Astrocyte (in vitro differentiated cells and primary cell): ENCODE measurements at regions not wholly inside any gene's neighbourhood (a gene's known extent, or its start where the extent isn't known, plus 50 kb on each side); places are given as distances from the start of the nearest gene placed in this dataset.

Source experiments
- DNase-seq: peaks from one replicate; pipeline ENCODE4 v3.0.0-alpha.2; 2010; ENCODE audit warnings: low read depth
- FAIRE-seq: peaks from 2 replicates; lab custom pipeline; 2011; peaks lifted over from hg19 to GRCh38; lab: Jason Lieb, UNC
- H2AFZ ChIP-seq: 2 replicates; pipeline ENCODE4 v1.6.0; 2012; ENCODE audit warnings: low read depth, low read length, inconsistent platforms
- H3K27ac ChIP-seq: 2 replicates; pipeline ENCODE4 v1.5.1; 2011; ENCODE audit warnings: low read depth, low read length, inconsistent platforms
- H3K27me3 ChIP-seq: 2 replicates; pipeline ENCODE4 v1.6.0; 2011; ENCODE audit warnings: low read length, inconsistent platforms; ENCODE audit not compliant: insufficient read depth
- H3K36me3 ChIP-seq: 2 replicates; pipeline ENCODE4 v1.5.1; 2011; ENCODE audit warnings: low read length, inconsistent platforms; ENCODE audit not compliant: insufficient read depth
- H3K4me1 ChIP-seq: 2 replicates; pipeline ENCODE4 v1.5.1; 2011; ENCODE audit warnings: low read length, inconsistent platforms; ENCODE audit not compliant: insufficient read depth
- H3K4me2 ChIP-seq: 2 replicates; pipeline ENCODE4 v1.6.0; 2012; ENCODE audit warnings: low read length, inconsistent platforms
- H3K4me3 ChIP-seq: 2 replicates; pipeline ENCODE4 v1.5.1; 2011; ENCODE audit warnings: low read depth, mild to moderate bottlenecking, low read length, inconsistent platforms; ENCODE audit not compliant: insufficient read depth
- H3K79me2 ChIP-seq: 2 replicates; pipeline ENCODE4 v1.6.0; 2012; ENCODE audit warnings: mild to moderate bottlenecking, low read length, inconsistent platforms; ENCODE audit not compliant: insufficient read depth
- H3K9ac ChIP-seq: 2 replicates; pipeline ENCODE4 v1.6.0; 2012; ENCODE audit warnings: mild to moderate bottlenecking, low read length, inconsistent platforms
- H3K9me3 ChIP-seq: 2 replicates; pipeline ENCODE4 v1.5.1; 2012; ENCODE audit warnings: low read depth, mild to moderate bottlenecking, low read length, inconsistent platforms; ENCODE audit not compliant: insufficient read depth
- H4K20me1 ChIP-seq: 2 replicates; pipeline ENCODE4 v1.6.0; 2012; ENCODE audit warnings: low read length, inconsistent platforms; ENCODE audit not compliant: insufficient read depth
- H3K27ac Mint-ChIP-seq: one replicate; pipeline ENCODE4 v1.8.0; 2021; ENCODE audit warnings: mild to moderate bottlenecking, mixed read lengths; ENCODE audit not compliant: unreplicated experiment
- H3K27me3 Mint-ChIP-seq: one replicate; pipeline ENCODE4 v1.8.0; 2021; ENCODE audit warnings: low read depth, mixed read lengths; ENCODE audit not compliant: unreplicated experiment
- H3K36me3 Mint-ChIP-seq: one replicate; pipeline ENCODE4 v1.8.0; 2021; ENCODE audit warnings: low read depth, mixed read lengths; ENCODE audit not compliant: unreplicated experiment
- H3K4me1 Mint-ChIP-seq: one replicate; pipeline ENCODE4 v1.8.0; 2021; ENCODE audit warnings: low read depth, mixed read lengths; ENCODE audit not compliant: unreplicated experiment
- H3K4me3 Mint-ChIP-seq: one replicate; pipeline ENCODE4 v1.8.0; 2021; ENCODE audit warnings: mild to moderate bottlenecking, moderate library complexity, mixed read lengths; ENCODE audit not compliant: unreplicated experiment
- H3K9me3 Mint-ChIP-seq: one replicate; pipeline ENCODE4 v1.8.0; 2021; ENCODE audit warnings: mild to moderate bottlenecking, mixed read lengths; ENCODE audit not compliant: unreplicated experiment
- CTCF ChIP-seq: IDR thresholded peaks from 2 replicates; pipeline ENCODE4 v1.5.1; 2011; ENCODE audit warnings: low read depth, mild to moderate bottlenecking, inconsistent platforms, low read length, moderate library complexity; ENCODE audit not compliant: insufficient read depth
- EZH2 ChIP-seq: IDR thresholded peaks from 2 replicates; pipeline ENCODE4 v1.6.1; 2012; ENCODE audit warnings: mild to moderate bottlenecking, low read length, inconsistent platforms; ENCODE audit not compliant: insufficient read depth

DNA sequence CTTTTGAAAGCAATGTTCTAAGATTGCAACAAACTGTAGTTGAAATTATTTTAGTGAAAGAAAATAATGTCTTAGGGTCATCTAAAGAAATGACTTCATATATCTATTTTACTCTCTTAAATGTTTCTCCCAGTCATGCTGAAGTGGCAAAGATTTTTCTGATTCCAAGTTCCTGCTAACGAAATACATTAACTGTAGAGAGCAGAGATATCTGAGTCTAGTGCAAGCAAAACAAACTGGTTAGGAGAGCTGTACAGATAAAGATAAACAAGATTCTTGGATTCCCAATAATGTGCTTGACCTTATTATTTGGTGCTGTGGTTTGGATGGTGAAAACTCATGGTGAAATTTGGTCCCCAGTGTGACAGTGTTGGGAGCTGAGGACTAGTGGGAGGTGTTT is 199.9 kb upstream of the PWP1 start:
- Histone ChIP-seq H2AFZ (no peak overlapping the region), H3K4me1 (no peaks in the 10 kb centered on the region), H3K9ac (no peak overlapping the region), H3K9me3 (no peaks in the 10 kb centered on the region), H3K4me2 (no peak overlapping the region), H3K4me3 (no peak overlapping the region), H3K36me3 (no peaks in the 10 kb centered on the region), H3K27ac (no peak overlapping the region), H3K27me3 (peaks cover 2% of the 10 kb centered on the region), H3K79me2 (no peaks in the 10 kb centered on the region), H4K20me1 (peaks cover 3% of the 10 kb centered on the region)
- H3K9me3 Mint-ChIP-seq, result peaks cover 1% of the 10 kb centered on the region
- H3K4me1 Mint-ChIP-seq, result no peaks in the 10 kb centered on the region
- no peaks in the 10 kb centered on the region for H3K36me3 Mint-ChIP-seq
- no peak overlapping the region for H3K4me3 Mint-ChIP-seq
- TF ChIP-seq EZH2 (no peak), CTCF (no peak)
- H3K27me3 Mint-ChIP-seq, result peaks cover 14% of the 10 kb centered on the region
- H3K27ac Mint-ChIP-seq, result no peak overlapping the region
- FAIRE-seq (no peak), DNase-seq (no peak)

GRCh38 chr12:107486140-107486892 is 199.3 kb upstream of the PWP1 start:
- no peaks in the 10 kb centered on the region for H3K79me2 ChIP-seq
- no peak overlapping the region for H3K4me2 ChIP-seq
- Mint-ChIP-seq H3K36me3 (no peaks in the 10 kb centered on the region), H3K4me1 (no peaks in the 10 kb centered on the region), H3K9me3 (peaks cover 1% of the 10 kb centered on the region), H3K27ac (no peak overlapping the region), H3K27me3 (peaks cover 14% of the 10 kb centered on the region), H3K4me3 (no peak overlapping the region)
- no peak for TF ChIP-seq CTCF
- TF ChIP-seq EZH2, result no peak
- no peaks in the 10 kb centered on the region for H3K9me3 ChIP-seq
- FAIRE-seq (no peak), DNase-seq (no peak)
- H3K9ac ChIP-seq, result no peak overlapping the region
- no peak overlapping the region for H2AFZ ChIP-seq
- H3K36me3 ChIP-seq, result no peaks in the 10 kb centered on the region
- no peak overlapping the region for H3K4me3 ChIP-seq
- no peak overlapping the region for H3K27ac ChIP-seq
- H4K20me1 ChIP-seq, result no peaks in the 10 kb centered on the region
- peaks cover 2% of the 10 kb centered on the region for H3K27me3 ChIP-seq
- H3K4me1 ChIP-seq, result no peaks in the 10 kb centered on the region

DNA sequence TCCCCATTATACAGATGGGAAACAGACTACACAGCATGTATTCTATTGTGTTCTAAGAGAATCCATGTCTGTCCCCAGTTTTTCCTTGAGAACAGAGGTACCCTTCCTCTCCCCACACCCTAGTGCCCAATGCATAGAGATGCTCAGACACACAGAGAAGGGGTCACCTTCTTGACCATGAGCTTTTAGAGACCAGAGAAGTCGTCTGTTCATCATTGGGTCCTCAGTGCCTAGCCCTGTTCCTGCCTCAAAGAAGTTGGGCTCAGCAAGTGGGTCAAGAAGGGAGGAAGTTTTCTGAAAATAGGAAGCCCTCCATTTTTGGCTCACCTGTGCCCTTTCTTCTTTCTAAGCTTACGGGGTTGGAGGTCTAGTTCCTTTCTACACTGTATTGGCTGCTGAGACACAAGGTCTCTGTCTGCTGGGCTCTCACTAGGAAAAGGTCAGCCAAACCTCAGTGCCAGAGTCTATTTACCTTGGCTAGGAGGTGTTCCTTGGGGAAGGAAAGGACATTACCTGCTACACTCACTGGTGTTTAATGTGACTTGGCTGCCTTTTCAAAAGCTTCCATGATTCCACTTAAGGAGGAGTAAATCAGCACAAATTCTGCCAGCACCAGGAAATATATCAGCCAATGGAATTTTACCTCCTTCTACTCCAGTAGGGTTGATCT is 198.5 kb upstream of the PWP1 start:
- Histone ChIP-seq H3K4me2 (no peak overlapping the region), H3K27ac (no peak overlapping the region), H3K4me1 (no peaks in the 10 kb centered on the region), H3K79me2 (no peaks in the 10 kb centered on the region), H2AFZ (no peak overlapping the region), H3K9me3 (no peaks in the 10 kb centered on the region), H3K36me3 (no peaks in the 10 kb centered on the region), H3K9ac (no peak overlapping the region), H3K4me3 (no peak overlapping the region), H3K27me3 (no peaks in the 10 kb centered on the region), H4K20me1 (no peaks in the 10 kb centered on the region)
- FAIRE-seq (no peak), DNase-seq (no peak)
- H3K27ac Mint-ChIP-seq, result no peak overlapping the region
- peaks cover 4% of the 10 kb centered on the region for H3K4me1 Mint-ChIP-seq
- H3K9me3 Mint-ChIP-seq, result no peaks in the 10 kb centered on the region
- H3K4me3 Mint-ChIP-seq, result no peak overlapping the region
- H3K36me3 Mint-ChIP-seq, result no peaks in the 10 kb centered on the region
- peaks cover 10% of the 10 kb centered on the region for H3K27me3 Mint-ChIP-seq
- TF ChIP-seq EZH2 (no peak), CTCF (no peak)
